GM12878 (cell line): ENCODE measurements at regions not wholly inside any gene's neighbourhood (a gene's known extent, or its start where the extent isn't known, plus 50 kb on each side); places are given as distances from the start of the nearest gene placed in this dataset.

Source experiments
- ATAC-seq: fragments of 200-7000 bp; cut with Tn5 transposase; 3 replicates; pipeline ENCODE4 v1.9.1; 2020; ENCODE audit warnings: mild to moderate bottlenecking, moderate library complexity
- BruUV-seq: library from RNA; stranded (reverse); fragments of 400-500 nt; replicated peaks from 2 replicates; lab custom pipeline; 2021; lab: Mats Ljungman, UMichigan
- CTCF ChIA-PET: fragments of 300-600 bp; sonication (Branson Sonifier 250); formaldehyde crosslinking; extraction: SDS; loops from one replicate; lab custom pipeline; 2021; ENCODE audit warnings: inconsistent platforms; lab: Yijun Ruan, JAX
- POLR2A ChIA-PET: fragments of 350-600 bp; formaldehyde crosslinking; extraction: SDS; loops from one replicate; lab custom pipeline; 2021; ENCODE audit warnings: inconsistent platforms; lab: Charles Lee
- RAD21 ChIA-PET: fragments of 300-600 bp; sonication (Branson Sonifier 250); formaldehyde crosslinking; loops from one replicate; lab custom pipeline; 2023; ENCODE audit warnings: antibody characterized with exemption; ENCODE audit not compliant: unreplicated experiment; lab: Charles Lee
- SMC1A ChIA-PET: fragments of 300-600 bp; sonication (Branson Sonifier 250); formaldehyde crosslinking; loops from one replicate; lab custom pipeline; 2023; ENCODE audit not compliant: unreplicated experiment, uncharacterized antibody; lab: Charles Lee
- DNase-seq: peaks from one replicate; pipeline ENCODE4 v3.0.0-alpha.2; 2011; ENCODE audit warnings: low read depth, low spot score
- FAIRE-seq: peaks from 3 replicates; lab custom pipeline; 2011; peaks lifted over from hg19 to GRCh38; lab: Jason Lieb, UNC
- H2AFZ ChIP-seq: 2 replicates; pipeline ENCODE4 v1.6.0; 2011; ENCODE audit warnings: low read depth, low read length, control low read depth; ENCODE audit not compliant: control insufficient read depth
- H3K27ac ChIP-seq: 2 replicates; pipeline ENCODE4 v1.5.1; 2011; ENCODE audit warnings: control low read depth; ENCODE audit not compliant: control insufficient read depth, insufficient read depth
- H3K27me3 ChIP-seq, 2 experiments: replicated peaks in 1 of 2; 2 replicates each; pipeline versions ENCODE4 v1.6.0 to v1.6.1; 2011; ENCODE audit warnings: low read length in 1 of 2; ENCODE audit not compliant: control insufficient read depth in 2 of 2, insufficient read depth in 2 of 2
- H3K36me3 ChIP-seq, 2 experiments: 2 replicates each; pipeline ENCODE4 v1.5.1; 2011; ENCODE audit warnings: low read length in 1 of 2; ENCODE audit not compliant: control insufficient read depth in 2 of 2, insufficient read depth in 2 of 2
- H3K4me1 ChIP-seq: 2 replicates; pipeline ENCODE4 v1.6.1; 2011; ENCODE audit warnings: mild to moderate bottlenecking, low read length, moderate library complexity, mixed read lengths; ENCODE audit not compliant: control insufficient read depth, insufficient read depth
- H3K4me2 ChIP-seq: 2 replicates; pipeline ENCODE4 v1.6.0; 2011; ENCODE audit warnings: control low read depth; ENCODE audit not compliant: control insufficient read depth, insufficient read depth
- H3K4me3 ChIP-seq: fragments of 200-600 bp; sonication (generic); 2 replicates; pipeline ENCODE4 v1.5.1; 2016
- H3K79me2 ChIP-seq: 2 replicates; pipeline ENCODE4 v1.6.0; 2011; ENCODE audit warnings: low read length; ENCODE audit not compliant: control insufficient read depth, insufficient read depth
- H3K9ac ChIP-seq: 2 replicates; pipeline ENCODE4 v1.8.0; 2011; ENCODE audit warnings: low read length, control low read depth, mixed read lengths; ENCODE audit not compliant: control insufficient read depth, insufficient read depth
- H3K9me3 ChIP-seq: replicated peaks from 3 replicates; pipeline ENCODE4 v1.5.1; 2011; ENCODE audit warnings: mild to moderate bottlenecking, low read length; ENCODE audit not compliant: control insufficient read depth, insufficient read depth
- H4K20me1 ChIP-seq: 2 replicates; pipeline ENCODE4 v1.6.0; 2011; ENCODE audit not compliant: control insufficient read depth, insufficient read depth
- BCL11A ChIP-seq: IDR thresholded peaks from 2 replicates; pipeline ENCODE4 v1.6.1; 2011; ENCODE audit warnings: low read depth, low read length
- EED ChIP-seq: sonication (generic); IDR thresholded peaks from 2 replicates; pipeline ENCODE4 v1.6.1; 2016; ENCODE audit warnings: antibody characterized with exemption, low read depth
- FOXM1 ChIP-seq: IDR thresholded peaks from 2 replicates; pipeline ENCODE4 v1.6.1; 2012; ENCODE audit warnings: low read depth, mild to moderate bottlenecking, inconsistent platforms, low read length, moderate library complexity
- JUNB ChIP-seq: IDR thresholded peaks from 2 replicates; pipeline ENCODE4 v1.6.1; 2016; ENCODE audit warnings: antibody characterized with exemption, mild to moderate bottlenecking
- MEF2B ChIP-seq: fragments of 450-650 bp; IDR thresholded peaks from 2 replicates; pipeline ENCODE4 v1.6.1; 2018; ENCODE audit warnings: mild to moderate bottlenecking, moderate library complexity; ENCODE audit not compliant: partially characterized antibody, poor library complexity, severe bottlenecking
- NBN ChIP-seq: fragments of 450-650 bp; IDR thresholded peaks from 2 replicates; pipeline ENCODE4 v1.6.1; 2016
- NFIC ChIP-seq: IDR thresholded peaks from 2 replicates; pipeline ENCODE4 v1.6.1; 2012; ENCODE audit warnings: low read depth, mild to moderate bottlenecking, inconsistent platforms, low read length, moderate library complexity
- POU2F2 ChIP-seq: IDR thresholded peaks from 3 replicates; pipeline ENCODE4 v1.6.1; 2011; ENCODE audit warnings: low read depth, mild to moderate bottlenecking, low read length, borderline replicate concordance
- RELB ChIP-seq: fragments of 450-650 bp; IDR thresholded peaks from 2 replicates; pipeline ENCODE4 v1.6.1; 2017; ENCODE audit warnings: low read depth, mild to moderate bottlenecking, moderate library complexity
- RUNX3 ChIP-seq: IDR thresholded peaks from 2 replicates; pipeline ENCODE4 v1.6.1; 2012; ENCODE audit warnings: low read length, inconsistent platforms
- SREBF2 ChIP-seq: IDR thresholded peaks from 2 replicates; pipeline ENCODE4 v1.6.1; 2012; ENCODE audit warnings: mild to moderate bottlenecking, low read length
- STAT1 ChIP-seq: fragments of 450-650 bp; conservative IDR thresholded peaks from 2 replicates; pipeline ENCODE4 v1.6.1; 2014; ENCODE audit warnings: antibody characterized with exemption, mild to moderate bottlenecking
- TBL1XR1 ChIP-seq: IDR thresholded peaks from 2 replicates; pipeline ENCODE4 v1.6.1; 2012; ENCODE audit warnings: low read depth, low read length, improper control_type of control experiment
- TCF12 ChIP-seq: IDR thresholded peaks from 2 replicates; pipeline ENCODE4 v1.6.1; 2011; ENCODE audit warnings: low read depth, mild to moderate bottlenecking, low read length
- WGBS: methylation state at CpG from one replicate; pipeline ENCODE4 v1.1.6; 2016; ENCODE audit warnings: low lambda C conversion rate; ENCODE audit not compliant: insufficient replicate concordance, insufficient coverage; ENCODE audit errors: missing lambda C conversion rate; 5-methylcytosine and 5-hydroxymethylcytosine counted together
- in situ Hi-C: fragments of 300-500 bp; cut with MboI; formaldehyde crosslinking; loops from 9 replicates; pipeline ENCODE4 v1.14.3; 2018; ENCODE audit warnings: mixed read lengths
- intact Hi-C: fragments of 100-400 bp; cut with micrococcal nuclease; formaldehyde crosslinking; loops from one replicate; pipeline ENCODE4 v1.14.2; 2022; ENCODE audit not compliant: unreplicated experiment

DNA sequence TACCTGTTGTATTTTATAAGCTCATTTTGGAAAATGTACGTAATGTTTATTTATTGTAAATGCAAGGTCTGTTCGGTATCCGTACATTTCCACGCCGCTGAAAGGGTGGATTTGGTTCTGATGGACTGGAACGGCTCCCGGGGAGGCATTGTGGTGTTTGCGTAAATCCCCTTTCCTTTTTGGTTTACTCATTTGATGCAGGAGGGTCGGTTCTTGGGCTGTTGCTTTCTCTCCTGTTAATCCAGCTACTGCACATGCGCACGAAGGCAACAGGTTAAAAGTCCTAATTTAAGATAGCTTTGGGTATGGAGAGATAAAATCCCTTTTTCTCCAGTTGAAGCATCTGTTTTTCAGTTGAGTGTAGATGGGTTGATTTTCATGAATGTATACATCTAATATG, 224.4 kb downstream of the TM9SF2 start:
- no TSS peak for BruUV-seq
- H3K9me3 ChIP-seq = no peaks in the 10 kb centered on the region
- H4K20me1 ChIP-seq = no peaks in the 10 kb centered on the region
- FAIRE-seq (no peak), ATAC-seq (no peak), DNase-seq (no peak)
- H3K4me3 ChIP-seq = no peak overlapping the region
- no peaks in the 10 kb centered on the region for H3K36me3 ChIP-seq
- peak overlapping the region; percentile 16; the same call in 1 of the 2 replicates for H3K27ac ChIP-seq
- H3K4me1 ChIP-seq = peaks cover 6% of the 10 kb centered on the region; the same call in 1 of the 2 replicates
- H3K79me2 ChIP-seq = no peaks in the 10 kb centered on the region
- no peaks in the 10 kb centered on the region for H3K27me3 ChIP-seq
- intact Hi-C loops (no loop called here), in situ Hi-C loops (no loop called here)
- 40% methylated on average over 11 of the region's 11 CpGs for WGBS
- no peak overlapping the region for H3K9ac ChIP-seq
- H3K4me2 ChIP-seq = peak overlapping the region; percentile 30
- RAD21 ChIA-PET = interaction anchor here (1.1 kb wide), 1 partner anchor 11 kb away, joined by 4 read pairs; no protein-coding TSS in a partner anchor
- SMC1A ChIA-PET = interaction anchor here (1.0 to 1.1 kb wide), 2 partner anchors 9 to 83 kb away, joined by 3 read pairs; no protein-coding TSS in a partner anchor
- no peak overlapping the region; the same call in 1 of the 2 replicates for H2AFZ ChIP-seq
- TF ChIP-seq RUNX3 = peak; percentile 40
- TF ChIP-seq EED = 0 out of 2 replicates have a peak, but pooled peaks have one; percentile 1
- no peak for TF ChIP-seq TBL1XR1
- TF ChIP-seq FOXM1 = 0 out of 2 replicates have a peak, but pooled peaks have one; percentile 5
- POLR2A ChIA-PET = no interaction called here
- CTCF ChIA-PET = no interaction called here

GRCh38 chr13:99724633-99725517, 223.6 kb downstream of the TM9SF2 start:
- peaks cover 6% of the 10 kb centered on the region; the same call in 1 of the 2 replicates for H3K4me1 ChIP-seq
- DNase-seq (peak; percentile 59), FAIRE-seq (peak; percentile 27), ATAC-seq (peak; percentile 55)
- H3K4me3 ChIP-seq = no peak overlapping the region
- RAD21 ChIA-PET = interaction anchor here (1.1 kb wide), 1 partner anchor 11 kb away, joined by 4 read pairs; no protein-coding TSS in a partner anchor
- CTCF ChIA-PET = interaction anchor here (0.6 kb wide), 1 partner anchor 38 kb away, joined by 3 read pairs; no protein-coding TSS in a partner anchor
- peak overlapping the region; percentile 16 for H3K27ac ChIP-seq
- no peaks in the 10 kb centered on the region for H3K36me3 ChIP-seq
- intact Hi-C loops (no loop called here), in situ Hi-C loops (no loop called here)
- POLR2A ChIA-PET = no interaction called here
- H3K9me3 ChIP-seq = no peaks in the 10 kb centered on the region
- SMC1A ChIA-PET = interaction anchor here (1.0 to 1.1 kb wide), 2 partner anchors 10 to 83 kb away, joined by 3 read pairs; no protein-coding TSS in a partner anchor
- 47% methylated on average over 16 of the region's 16 CpGs for WGBS
- no peaks in the 10 kb centered on the region for H3K27me3 ChIP-seq
- H3K79me2 ChIP-seq = no peaks in the 10 kb centered on the region
- peak overlapping the region; percentile 30 for H3K4me2 ChIP-seq
- H4K20me1 ChIP-seq = no peaks in the 10 kb centered on the region
- H2AFZ ChIP-seq = peak overlapping the region; percentile 33; the same call in 1 of the 2 replicates
- BruUV-seq = no TSS peak
- no peak overlapping the region for H3K9ac ChIP-seq
- TF ChIP-seq TCF12 (0 out of 2 replicates have a peak, but pooled peaks have one; percentile 33), RELB (no peak), EED (peak; percentile 70), BCL11A (peak; percentile 75), POU2F2 (0 out of 3 replicates have a peak, but pooled peaks have one; percentile 30), JUNB (peak; percentile 65), SREBF2 (no peak), NBN (no peak), STAT1 (no peak), MEF2B (peak; percentile 40), RUNX3 (peak; percentile 96), NFIC (peak; percentile 78)
